ENCODE measurements at regions not wholly inside any gene's neighbourhood (a gene's known extent, or its start where the extent isn't known, plus 50 kb on each side); places are given as distances from the start of the nearest gene placed in this dataset.

DNA sequence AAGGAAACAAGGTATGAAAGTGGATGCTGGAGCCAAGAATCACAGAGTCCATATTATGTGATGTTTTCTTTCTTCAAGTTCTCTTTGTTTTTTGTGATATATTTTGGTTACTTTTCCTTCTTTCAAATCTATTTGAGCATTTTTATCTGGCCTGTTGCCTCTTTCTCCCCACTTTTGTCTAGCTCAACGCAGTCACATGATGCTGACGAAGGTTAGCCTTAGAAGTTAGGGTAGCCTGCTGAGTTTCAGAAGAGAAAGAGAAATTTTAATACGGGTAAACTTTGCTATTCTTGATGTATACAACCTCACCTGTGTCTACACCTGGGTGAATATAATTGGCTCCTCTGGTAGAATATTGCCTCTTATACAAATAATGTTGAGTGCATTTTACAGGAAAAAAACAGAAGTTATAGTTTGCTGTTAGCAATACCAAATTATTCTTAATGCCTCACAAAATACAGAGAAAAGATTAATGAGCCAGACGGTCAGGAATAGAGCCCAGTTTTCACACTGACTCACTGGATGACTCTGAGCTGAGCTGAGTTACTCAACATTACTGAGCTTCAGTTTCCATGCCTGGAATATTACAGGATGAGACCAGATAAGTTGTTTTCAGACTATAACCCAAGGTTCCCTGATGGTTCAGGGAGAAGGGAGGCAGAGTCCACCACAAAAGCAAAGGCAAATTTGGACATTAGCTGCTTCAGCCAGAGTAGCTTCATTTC lies 161.6 kb upstream of the BDNF start:
- H3K4me3 ChIP-seq (ENCODE audit: low read depth, low read length, poor library complexity, severe bottlenecking), result no peak overlapping the region
- H3K27ac ChIP-seq (ENCODE audit: low read depth, low read length, poor library complexity, severe bottlenecking), result no peak overlapping the region
- H2AFZ ChIP-seq (ENCODE audit: low read length), result no peak overlapping the region
- DNase-seq (ENCODE audit: low spot score), result no peak
- ChIA-PET POLR2A (interaction anchor here (0.9 kb wide), 1 partner anchor 28 kb away, joined by 3 read pairs; no protein-coding TSS in a partner anchor), CTCF (ENCODE audit: unreplicated experiment) (no interaction called here)
- no peaks in the 10 kb centered on the region for H3K9me2 ChIP-seq (ENCODE audit: insufficient read depth, low read length)
- intact Hi-C loops (cut with micrococcal nuclease; ENCODE audit: unreplicated experiment), result no loop called here
- no peak overlapping the region for H3K4me2 ChIP-seq (ENCODE audit: low read length)
- no TSS peak for BruUV-seq (replicated peaks)
- H3K9me3 ChIP-seq (ENCODE audit: low read length), result no peaks in the 10 kb centered on the region
- H3K36me3 ChIP-seq (ENCODE audit: insufficient read depth, low read length), result no peaks in the 10 kb centered on the region
- no peaks in the 10 kb centered on the region for H3K4me1 ChIP-seq (ENCODE audit: insufficient read depth, low read length, poor library complexity, severe bottlenecking)
- no peaks in the 10 kb centered on the region for H4K20me1 ChIP-seq (ENCODE audit: insufficient read depth, low read length)
- no peaks in the 10 kb centered on the region for H3K79me2 ChIP-seq (ENCODE audit: insufficient read depth, low read depth, low read length)
- TF ChIP-seq EZH2phosphoT487 (IDR thresholded peaks at IDR 0.05; ENCODE audit: borderline replicate concordance, low read depth, low read length), result no peak
- TF ChIP-seq, protein P1, sequence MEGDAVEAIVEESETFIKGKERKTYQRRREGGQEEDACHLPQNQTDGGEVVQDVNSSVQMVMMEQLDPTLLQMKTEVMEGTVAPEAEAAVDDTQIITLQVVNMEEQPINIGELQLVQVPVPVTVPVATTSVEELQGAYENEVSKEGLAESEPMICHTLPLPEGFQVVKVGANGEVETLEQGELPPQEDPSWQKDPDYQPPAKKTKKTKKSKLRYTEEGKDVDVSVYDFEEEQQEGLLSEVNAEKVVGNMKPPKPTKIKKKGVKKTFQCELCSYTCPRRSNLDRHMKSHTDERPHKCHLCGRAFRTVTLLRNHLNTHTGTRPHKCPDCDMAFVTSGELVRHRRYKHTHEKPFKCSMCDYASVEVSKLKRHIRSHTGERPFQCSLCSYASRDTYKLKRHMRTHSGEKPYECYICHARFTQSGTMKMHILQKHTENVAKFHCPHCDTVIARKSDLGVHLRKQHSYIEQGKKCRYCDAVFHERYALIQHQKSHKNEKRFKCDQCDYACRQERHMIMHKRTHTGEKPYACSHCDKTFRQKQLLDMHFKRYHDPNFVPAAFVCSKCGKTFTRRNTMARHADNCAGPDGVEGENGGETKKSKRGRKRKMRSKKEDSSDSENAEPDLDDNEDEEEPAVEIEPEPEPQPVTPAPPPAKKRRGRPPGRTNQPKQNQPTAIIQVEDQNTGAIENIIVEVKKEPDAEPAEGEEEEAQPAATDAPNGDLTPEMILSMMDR (conservative IDR thresholded peaks at IDR 0.05; ENCODE audit: low read length), result no peak

DNA sequence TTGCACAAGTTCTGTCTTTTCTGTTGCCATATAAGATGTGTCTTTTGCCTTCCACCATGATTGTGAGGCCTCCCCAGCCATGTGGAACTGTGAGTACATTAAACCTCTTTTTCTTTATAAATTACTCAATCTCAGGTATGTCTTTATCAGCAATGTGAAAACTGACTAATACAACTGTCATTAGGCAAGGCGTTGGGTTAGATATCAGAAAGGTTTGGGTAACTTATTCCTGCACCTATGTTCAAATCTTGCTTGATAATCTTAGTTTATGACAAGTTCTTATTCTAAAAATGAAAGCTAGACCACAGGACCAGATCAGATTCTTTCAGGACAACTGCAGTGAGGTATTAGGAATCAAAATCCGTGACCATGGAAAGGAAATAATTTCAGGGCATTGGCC lies 160.6 kb upstream of the BDNF start:
- CTCF ChIA-PET (ENCODE audit: unreplicated experiment), result no interaction called here

DNA sequence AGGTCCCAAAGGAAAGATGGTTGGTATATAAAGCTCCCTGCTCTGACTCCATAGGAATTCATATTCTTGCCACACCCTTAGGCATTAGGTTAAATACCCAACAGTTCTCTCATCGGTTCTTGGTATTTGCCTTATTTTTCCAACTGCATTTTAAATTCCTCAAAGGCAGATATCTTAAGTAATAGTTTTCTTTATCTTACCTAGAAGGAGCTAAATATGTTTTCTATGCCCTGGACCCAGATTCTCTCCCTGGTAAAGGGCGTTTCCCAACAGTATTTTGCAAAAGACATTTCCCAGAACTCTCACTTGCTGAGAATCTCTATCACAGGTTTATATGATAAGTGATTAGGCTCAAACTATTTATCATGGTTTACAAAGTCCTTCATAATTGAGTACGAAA lies 158.6 kb upstream of the BDNF start:
- no peaks in the 10 kb centered on the region for H3K9me2 ChIP-seq (ENCODE audit: insufficient read depth, low read length)
- no peak overlapping the region for H2AFZ ChIP-seq (ENCODE audit: low read length)
- intact Hi-C loops (cut with micrococcal nuclease; ENCODE audit: unreplicated experiment), result no loop called here
- no TSS peak for BruUV-seq (replicated peaks)
- ChIA-PET CTCF (ENCODE audit: unreplicated experiment) (no interaction called here), POLR2A (interaction anchor here (0.6 to 1.5 kb wide), 2 partner anchors 14 to 1450 kb away, joined by 3 to 5 read pairs; no protein-coding TSS in a partner anchor)
- no peak overlapping the region for H3K4me2 ChIP-seq (ENCODE audit: low read length)
- H3K9me3 ChIP-seq (ENCODE audit: low read length), result no peaks in the 10 kb centered on the region
- no peaks in the 10 kb centered on the region for H4K20me1 ChIP-seq (ENCODE audit: insufficient read depth, low read length)
- no peaks in the 10 kb centered on the region for H3K36me3 ChIP-seq (ENCODE audit: insufficient read depth, low read length)
- TF ChIP-seq EZH2phosphoT487 (IDR thresholded peaks at IDR 0.05; ENCODE audit: borderline replicate concordance, low read depth, low read length), result no peak
- TF ChIP-seq, protein P1 (conservative IDR thresholded peaks at IDR 0.05; ENCODE audit: low read length), result no peak
- no peak overlapping the region for H3K27ac ChIP-seq (ENCODE audit: low read depth, low read length, poor library complexity, severe bottlenecking)
- H3K79me2 ChIP-seq (ENCODE audit: insufficient read depth, low read depth, low read length), result no peaks in the 10 kb centered on the region
- no peak for DNase-seq (ENCODE audit: low spot score)
- H3K4me3 ChIP-seq (ENCODE audit: low read depth, low read length, poor library complexity, severe bottlenecking), result no peak overlapping the region
- H3K4me1 ChIP-seq (ENCODE audit: insufficient read depth, low read length, poor library complexity, severe bottlenecking), result no peaks in the 10 kb centered on the region

More for the DNA sequence above, 160.6 kb upstream of the BDNF start:
- BruUV-seq (replicated peaks), result no TSS peak
- DNase-seq (ENCODE audit: low spot score), result no peak
- no peak overlapping the region for H3K4me3 ChIP-seq (ENCODE audit: low read depth, low read length, poor library complexity, severe bottlenecking)
- TF ChIP-seq, protein P1 (conservative IDR thresholded peaks at IDR 0.05; ENCODE audit: low read length), result no peak
- TF ChIP-seq EZH2phosphoT487 (IDR thresholded peaks at IDR 0.05; ENCODE audit: borderline replicate concordance, low read depth, low read length), result no peak
- no peaks in the 10 kb centered on the region for H4K20me1 ChIP-seq (ENCODE audit: insufficient read depth, low read length)
- no peaks in the 10 kb centered on the region for H3K9me2 ChIP-seq (ENCODE audit: insufficient read depth, low read length)
- no peaks in the 10 kb centered on the region for H3K4me1 ChIP-seq (ENCODE audit: insufficient read depth, low read length, poor library complexity, severe bottlenecking)
- intact Hi-C loops (cut with micrococcal nuclease; ENCODE audit: unreplicated experiment), result no loop called here
- H3K9me3 ChIP-seq (ENCODE audit: low read length), result no peaks in the 10 kb centered on the region
- H3K79me2 ChIP-seq (ENCODE audit: insufficient read depth, low read depth, low read length), result no peaks in the 10 kb centered on the region
- H3K36me3 ChIP-seq (ENCODE audit: insufficient read depth, low read length), result no peaks in the 10 kb centered on the region
- no peak overlapping the region for H2AFZ ChIP-seq (ENCODE audit: low read length)
- H3K4me2 ChIP-seq (ENCODE audit: low read length), result no peak overlapping the region
- no peak overlapping the region for H3K27ac ChIP-seq (ENCODE audit: low read depth, low read length, poor library complexity, severe bottlenecking)
- POLR2A ChIA-PET, result no interaction called here
